ENCODE measurements at regions not wholly inside any gene's neighbourhood (a gene's known extent, or its start where the extent isn't known, plus 50 kb on each side); places are given as distances from the start of the nearest gene placed in this dataset.
"Not testable (repeated sequence)": the region's sequence is repeated elsewhere in the genome, so short reads cannot be mapped to it uniquely, and the experiment has no call there.

DNA sequence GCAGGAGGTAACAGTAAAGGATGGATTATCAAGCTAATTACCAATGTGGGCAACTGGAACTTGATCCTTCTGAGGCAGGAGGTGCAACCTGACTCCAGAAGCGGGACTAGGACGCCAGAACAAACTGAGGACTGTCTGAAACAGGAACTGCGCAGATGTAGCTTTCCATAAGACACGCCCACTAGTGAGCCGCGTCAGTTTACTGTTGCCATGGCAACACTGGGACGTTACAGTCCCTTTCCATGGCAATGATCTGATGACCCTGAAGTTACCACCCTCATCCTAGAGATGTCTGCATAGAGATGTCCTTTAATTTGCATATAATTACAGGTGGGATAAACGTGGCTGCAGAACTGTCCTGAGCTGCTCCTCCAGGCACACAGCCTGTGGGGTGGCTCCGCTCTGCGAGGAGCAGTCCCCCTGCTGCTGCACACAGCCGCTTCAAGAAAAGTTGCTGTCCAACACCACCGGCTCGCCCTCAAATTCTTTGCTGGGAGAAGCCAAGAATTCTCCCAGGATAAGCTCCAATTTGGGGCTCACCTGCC, 816.6 kb downstream of the UQCRFS1 start:
- DNase-seq, result no peak

DNA sequence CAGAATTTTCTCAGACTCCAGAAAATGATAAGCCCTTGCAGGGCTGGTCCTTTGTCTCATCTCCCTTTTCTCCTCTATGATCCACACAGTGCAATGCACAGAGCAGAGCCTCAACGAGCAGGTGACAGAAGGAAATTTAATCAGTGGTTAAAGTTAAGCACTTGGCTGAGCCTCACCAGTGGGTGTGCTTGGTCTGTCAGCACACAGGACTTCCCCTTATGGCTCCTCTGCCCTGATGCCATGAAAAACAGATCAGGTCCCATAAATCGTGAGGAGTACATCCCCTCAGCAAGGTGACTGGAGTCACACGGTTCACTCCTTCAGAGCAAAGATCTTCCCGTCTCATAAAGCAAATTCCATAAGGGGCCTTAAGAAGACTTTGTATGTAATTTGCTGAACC, 818.2 kb downstream of the UQCRFS1 start:
- no peak for DNase-seq

DNA sequence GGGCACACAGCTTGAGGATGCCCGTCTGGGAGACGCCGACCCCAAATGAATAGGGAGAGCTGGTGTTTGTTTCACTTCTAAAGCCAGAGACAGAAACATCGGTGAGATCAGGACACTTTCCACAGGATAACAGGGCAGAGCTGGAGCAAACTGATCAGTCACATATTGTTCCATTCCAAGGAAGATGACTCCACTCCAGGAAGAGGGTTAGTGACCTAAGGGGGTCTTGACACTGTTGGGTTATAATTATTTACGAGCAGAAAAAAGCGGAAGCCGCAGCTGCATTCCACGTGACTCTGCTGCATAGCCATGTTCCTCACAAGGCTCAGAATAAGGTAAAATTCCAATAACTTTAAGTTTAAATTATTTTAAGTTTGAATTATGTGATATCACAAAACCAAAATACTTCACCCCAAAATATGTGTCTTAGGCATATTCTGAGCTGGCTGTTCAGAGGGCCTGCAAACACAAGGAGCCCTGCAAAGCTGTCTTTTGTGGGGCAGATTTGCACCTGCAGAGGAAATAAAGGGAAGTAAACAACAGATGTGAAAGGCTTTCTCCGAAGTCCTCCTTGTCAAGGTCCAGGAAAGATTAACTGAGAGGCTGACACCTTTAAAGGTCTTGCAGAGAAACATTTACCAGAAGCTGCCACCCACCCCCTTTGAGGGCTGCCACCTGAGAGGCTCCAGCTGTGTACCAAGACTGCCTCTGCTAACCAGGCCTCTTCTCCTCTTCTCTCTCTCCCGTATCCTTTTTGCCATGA, 819.2 kb downstream of the UQCRFS1 start:
- DNase-seq, result no peak

DNA sequence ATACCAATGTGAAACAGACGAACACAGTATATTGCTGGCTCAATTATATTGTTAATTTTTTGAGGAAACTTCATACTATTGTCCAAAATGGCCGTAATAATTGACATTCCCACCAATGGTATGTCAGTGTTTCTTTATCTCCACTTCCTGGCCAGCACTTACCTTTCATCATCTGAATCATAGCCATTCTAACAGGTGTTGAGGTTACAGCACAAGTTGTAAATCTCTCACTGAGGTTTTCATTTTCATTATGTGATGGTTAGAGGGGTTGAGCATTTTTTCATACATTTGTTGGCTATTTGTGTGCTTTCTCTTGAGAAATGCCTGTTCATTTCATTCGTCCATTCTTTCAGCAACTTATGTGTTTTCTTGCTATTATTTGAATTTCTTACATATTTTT, 824.0 kb downstream of the UQCRFS1 start:
- no peak for DNase-seq

DNA sequence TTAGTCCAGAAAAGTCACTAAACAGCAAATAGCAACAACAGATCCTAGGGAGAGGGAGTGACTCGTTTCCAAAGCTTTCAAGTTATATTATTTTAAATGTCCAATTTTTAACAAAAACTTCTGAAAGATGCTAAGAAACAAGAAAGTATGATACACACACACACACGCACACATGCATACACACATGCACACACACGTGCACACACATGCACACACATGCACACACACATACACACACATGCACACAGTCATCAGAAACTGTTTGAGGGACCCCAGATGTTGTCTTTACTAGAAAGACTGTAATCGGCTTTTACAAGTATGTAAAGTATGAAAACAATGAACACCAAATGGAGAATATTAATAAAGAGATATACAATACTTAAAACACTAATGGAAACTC, 825.4 kb downstream of the UQCRFS1 start:
- DNase-seq, result no peak

DNA sequence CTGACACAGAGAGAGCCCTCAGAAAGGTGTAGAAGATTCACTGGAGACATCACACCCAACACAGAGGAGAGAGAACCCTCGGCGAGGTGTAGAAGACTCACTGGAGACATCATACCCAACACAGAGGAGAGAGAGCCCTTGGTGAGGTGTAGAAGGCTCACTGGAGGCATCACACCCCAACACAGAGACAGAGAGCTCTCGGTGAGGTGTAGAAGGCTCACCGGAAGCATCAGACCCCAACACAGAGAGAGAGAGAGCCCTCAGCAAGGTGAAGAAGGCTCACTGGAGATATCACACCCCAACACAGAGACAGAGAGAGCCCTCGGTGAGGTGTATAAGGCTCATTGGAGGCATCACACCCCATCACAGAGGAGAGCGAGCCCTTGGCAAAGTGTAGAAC, 826.5 kb downstream of the UQCRFS1 start:
- DNase-seq, result no peak

DNA sequence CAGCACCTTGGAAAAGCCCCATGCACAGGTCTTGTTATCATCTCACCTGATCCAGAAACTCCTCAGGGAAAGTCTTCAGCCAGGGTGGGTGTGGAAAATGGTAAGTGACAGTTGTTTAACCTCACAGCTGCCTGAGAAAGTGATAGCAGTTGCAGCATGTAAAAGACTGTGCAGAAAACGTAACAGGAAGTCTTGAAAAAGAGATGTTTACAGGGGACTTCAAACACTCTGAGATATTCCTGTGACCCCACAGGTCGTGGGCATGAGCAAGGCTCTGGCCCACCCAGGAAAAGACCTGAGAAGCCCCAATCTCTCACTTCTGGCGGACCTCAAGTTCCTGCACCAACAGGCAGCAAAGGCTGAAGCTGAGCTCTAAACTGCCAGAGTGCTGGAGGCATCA, 826.9 kb downstream of the UQCRFS1 start:
- DNase-seq, result no peak

DNA sequence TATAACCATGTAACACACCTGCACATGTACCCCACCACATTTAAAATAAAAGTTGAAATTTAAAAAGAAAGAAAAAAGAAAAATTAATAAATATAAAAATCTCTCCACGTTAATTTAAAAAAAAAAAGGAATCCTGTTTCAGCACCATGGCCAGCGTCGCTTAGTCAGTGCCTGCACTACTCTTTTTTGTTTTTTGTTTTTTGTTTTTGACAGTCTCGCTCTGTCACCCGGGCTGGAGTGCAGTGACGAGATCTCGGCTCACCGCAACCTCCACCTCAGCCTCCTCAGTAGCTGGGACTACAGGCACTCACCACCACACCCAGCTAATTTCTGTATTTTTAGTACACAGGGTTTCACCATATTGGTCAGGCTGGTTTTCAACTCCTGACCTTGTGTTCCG, 835.9 kb downstream of the UQCRFS1 start:
- DNase-seq, result no peak

DNA sequence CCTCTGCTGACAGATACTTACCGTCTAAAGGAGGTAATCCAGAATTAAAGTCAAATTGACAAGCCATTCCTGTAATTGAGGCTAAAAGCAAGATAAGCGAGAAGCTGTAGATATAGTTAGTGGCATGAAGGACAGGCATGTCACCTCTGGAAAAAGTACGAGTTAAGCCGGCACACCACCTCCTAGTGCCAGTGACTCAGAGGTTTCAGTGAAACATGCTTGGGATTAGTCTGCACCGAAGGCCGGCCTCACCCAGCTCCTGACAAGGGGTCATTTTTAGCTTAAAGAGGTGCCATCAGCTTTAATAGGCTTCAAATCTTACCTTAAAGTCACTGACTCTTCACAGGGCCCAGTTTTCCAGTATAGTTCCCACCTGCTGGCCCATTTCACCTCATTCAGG, 838.0 kb downstream of the UQCRFS1 start:
- no peak for DNase-seq

DNA sequence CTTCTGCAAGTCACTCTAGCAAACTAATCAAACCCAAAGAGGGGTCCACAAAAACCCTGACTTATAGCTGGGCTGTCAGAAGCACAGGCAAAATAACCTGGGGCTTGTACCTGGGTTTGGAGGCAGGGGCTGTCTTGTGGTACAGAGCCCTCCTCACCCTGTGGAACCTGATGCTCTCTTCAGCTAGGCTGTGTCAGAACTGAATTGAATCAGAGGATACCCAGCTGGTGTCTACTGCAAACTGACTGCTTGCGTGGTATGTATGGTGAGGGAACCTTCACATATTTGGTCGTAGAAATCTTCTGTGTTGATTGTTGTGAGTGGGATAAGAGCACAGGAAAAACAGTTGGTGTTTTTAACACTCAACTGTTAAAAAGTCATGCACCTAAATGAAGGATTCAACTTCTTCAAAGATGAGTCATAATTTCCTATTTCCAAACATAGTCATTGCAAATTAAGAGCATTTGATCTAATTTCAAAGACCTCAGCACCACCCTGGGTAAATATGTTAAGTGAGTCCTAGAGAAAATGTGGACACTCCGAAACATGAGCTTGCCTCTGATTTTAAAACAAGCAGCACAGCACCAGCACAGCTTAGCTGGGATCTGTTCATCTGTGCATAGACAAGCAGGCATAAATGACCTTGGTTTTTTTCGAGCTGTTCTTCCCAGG, 840.2 kb downstream of the UQCRFS1 start:
- DNase-seq, result no peak

DNA sequence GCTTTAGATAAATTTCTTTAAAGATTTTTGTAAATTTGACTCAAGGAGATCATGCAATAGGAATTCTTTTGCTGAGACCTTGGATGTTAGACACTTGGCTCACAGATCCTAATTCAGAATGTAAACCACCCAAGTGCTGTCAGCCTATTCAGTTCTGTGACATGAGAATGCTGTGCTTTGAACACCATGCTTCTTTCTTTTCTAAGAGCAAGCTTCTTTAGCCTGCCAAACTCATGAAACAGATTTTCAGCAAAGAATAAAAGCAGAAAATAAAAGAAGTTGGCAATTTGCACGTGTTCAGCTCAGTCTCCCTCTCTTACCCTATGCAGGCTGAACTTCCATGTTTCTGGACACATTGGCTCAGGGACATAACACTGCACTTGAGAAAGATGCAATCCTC, 845.8 kb downstream of the UQCRFS1 start:
- DNase-seq, result no peak

DNA sequence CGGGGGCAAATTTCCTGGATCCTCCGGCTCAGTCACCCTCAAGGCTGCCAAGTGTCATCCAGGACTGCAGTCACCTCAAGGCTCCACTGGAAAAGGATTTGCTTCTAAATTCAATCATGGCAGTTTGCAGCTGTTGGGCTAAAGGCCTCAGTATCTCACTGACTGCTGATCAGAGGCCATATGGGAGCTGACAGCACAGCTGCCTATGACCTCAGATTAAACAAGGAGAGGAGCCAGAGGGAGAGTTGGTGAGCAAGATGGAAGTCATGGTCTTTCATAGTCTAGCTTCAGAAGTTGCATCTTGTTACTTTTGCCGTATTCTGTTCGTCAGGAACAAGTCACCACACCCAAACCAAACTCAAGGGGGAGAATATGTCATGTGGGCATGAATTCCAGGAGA, 849.7 kb downstream of the UQCRFS1 start:
- no peak for DNase-seq

DNA sequence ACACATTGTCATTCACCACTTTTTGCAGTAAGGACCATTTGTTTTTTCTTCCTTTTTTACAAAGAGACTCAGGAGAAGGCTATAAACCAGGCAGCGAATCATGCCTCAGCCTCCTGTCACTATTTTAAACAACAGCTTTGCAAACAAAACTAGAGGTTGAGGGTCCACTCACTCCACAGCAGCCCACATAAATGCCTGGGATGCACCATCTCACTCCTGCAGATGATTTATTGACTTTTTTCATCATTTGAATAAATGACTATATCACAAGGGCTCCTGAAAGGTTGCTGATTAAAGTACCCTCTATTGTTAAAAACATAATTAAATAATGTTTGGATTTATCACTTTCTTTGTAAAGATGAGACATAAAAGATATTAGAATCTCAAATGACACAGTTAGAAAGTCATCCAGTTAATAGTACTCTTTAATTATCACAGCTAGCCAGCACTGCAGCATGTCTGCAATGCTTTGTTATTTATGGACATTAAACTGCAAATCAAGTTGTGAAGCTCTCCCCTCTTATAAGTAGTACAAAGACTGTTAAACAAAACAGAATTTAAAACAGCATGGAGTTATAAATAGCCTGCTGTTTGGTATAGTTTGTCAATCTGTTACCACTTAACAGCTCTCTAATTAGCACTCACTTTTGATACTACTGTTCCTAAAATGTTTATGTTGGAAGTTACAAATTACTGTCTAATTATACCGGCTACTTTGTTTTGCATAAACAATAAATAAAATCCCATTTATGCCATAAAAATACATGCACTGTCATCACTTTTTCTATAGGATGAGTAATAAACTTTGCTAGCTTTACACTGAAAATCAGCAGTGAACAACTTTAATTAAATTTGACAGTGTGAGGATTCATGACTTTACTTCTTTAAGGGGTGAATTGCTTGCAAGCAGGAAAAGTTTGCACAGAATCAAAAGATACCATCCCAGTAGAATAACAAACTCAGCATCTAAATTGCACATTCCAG, 853.2 kb downstream of the UQCRFS1 start:
- DNase-seq, result no peak

DNA sequence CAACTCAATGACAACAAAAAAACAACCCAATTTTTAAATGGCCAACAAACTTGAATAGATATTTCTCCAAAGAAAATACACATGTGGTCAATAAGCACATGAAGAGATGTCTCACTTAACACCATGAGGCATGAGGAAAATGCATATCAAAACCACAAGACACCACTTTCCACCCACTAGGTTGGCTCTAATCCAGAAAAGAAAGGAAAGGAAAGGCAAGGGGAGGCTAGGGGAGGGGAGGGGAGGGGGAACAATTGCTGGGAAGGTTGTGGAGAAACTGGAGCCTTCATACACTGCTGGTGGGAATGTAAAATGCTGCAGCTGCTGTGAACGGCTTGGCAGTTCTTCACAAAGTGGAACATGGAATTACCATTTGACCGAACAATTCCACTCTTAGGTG, 854.3 kb downstream of the UQCRFS1 start:
- DNase-seq, result peak; percentile 3

DNA sequence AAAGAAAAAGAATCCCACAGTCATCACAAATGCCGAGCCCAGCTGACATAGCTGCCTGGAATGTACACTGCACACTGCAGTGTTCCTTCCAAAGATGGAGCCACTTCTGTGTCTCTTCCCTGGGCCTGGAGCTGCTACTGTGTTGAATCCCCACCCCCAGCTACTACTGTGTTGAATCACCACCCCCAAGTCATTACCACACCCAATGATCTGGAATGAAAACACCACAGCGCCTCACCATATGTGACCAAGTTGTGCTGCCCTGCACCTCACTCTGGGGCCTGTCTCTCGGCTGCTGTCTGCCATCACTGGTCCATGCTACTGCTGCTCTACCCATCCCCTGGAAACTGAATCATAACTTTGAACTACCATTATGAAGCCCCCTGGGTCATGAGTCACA, 861.2 kb downstream of the UQCRFS1 start:
- peak; percentile 33 for DNase-seq

DNA sequence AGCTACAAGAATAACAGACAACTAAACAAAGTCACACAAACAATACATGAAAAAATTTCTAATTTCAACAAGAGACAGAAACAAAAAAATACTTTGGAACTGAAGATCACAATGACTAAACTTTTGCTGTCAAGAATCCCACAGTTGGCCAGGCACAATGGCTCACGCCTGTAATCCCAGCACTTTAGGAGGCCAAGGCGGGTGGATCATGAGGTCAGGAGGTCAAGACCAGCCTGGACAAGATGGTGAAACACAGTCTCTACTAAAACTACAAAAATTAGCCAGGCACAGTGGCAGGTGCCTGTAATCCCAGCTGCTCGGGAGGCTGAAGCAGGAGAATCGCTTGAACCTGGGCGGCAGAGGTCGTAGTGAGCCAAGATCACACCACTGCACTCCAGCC, 861.6 kb downstream of the UQCRFS1 start:
- not testable (repeated sequence) for DNase-seq

DNA sequence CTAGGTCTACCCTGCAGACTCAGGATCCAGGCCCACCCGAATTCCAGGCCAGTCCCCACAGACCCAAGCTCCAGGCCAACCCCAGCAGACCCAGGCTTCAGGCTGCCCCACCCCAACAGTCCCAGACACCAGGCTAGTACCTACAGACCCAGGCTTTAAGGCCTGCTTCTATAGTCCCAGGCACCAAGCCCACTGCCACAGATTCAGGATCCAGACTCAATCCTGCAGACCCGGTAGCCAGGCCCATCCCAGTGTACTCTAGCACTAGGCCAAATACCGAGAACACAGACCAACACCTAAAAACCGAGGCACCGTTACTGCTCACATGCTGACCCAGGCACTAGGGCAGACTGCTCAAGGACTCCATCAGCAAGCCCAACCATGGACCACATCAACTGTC, 862.3 kb downstream of the UQCRFS1 start:
- DNase-seq, result no peak

DNA sequence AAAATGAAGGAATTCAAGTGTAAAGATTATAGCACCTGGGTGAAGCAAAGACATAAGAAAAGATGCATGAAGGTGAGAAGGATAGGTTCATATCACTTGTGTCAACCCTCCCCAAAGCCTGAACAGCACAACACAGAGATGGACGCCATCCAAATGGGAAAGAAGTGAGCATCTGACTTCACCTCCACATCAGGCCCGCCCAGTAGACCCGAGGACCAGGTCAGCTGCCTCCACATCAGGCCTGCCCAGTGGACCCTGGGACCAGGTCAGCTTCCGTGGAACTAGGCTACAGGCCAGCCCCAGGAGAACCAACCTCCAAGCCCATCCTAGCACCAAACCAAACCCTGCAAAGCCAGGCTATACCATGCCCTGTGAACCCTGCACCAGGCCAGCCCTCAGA, 862.9 kb downstream of the UQCRFS1 start:
- no peak for DNase-seq

DNA sequence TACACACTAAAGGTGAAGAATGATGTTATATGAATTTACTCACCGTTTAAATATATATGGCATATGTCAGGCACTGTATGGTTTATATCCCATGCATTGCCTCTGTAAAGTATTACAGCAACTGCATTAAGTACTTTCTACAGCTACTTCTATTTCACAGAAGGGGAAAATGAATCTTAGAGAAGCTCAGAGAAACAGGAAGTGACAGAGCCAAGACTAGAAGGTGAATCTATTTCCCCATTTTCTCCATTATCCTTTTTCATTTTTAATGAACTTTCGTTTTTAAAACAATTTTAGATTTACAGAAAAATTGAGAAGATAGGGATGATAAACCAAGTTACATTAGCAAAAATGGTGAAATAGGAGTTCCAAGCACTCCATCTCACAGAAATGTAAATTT, 863.3 kb downstream of the UQCRFS1 start:
- DNase-seq, result no peak

DNA sequence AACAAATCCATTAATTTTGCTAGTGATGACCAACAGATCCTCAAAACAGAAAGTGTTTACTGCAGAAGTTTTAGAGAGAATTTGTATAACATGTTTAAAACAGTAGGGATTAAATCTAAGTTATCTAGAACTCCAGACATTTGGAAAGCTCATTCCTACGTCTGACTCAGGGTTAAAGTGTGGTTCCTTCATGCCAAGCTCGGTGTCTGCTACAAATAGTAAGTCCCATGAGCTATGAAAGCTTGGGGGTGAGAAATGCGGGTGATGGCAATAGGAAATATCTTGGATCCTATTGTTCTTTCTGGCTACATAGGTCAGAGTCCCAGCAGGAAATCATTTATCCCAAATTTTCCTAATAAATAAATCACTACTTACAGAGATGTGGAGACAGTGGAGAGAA, 867.1 kb downstream of the UQCRFS1 start:
- peak; percentile 10 for DNase-seq

DNA sequence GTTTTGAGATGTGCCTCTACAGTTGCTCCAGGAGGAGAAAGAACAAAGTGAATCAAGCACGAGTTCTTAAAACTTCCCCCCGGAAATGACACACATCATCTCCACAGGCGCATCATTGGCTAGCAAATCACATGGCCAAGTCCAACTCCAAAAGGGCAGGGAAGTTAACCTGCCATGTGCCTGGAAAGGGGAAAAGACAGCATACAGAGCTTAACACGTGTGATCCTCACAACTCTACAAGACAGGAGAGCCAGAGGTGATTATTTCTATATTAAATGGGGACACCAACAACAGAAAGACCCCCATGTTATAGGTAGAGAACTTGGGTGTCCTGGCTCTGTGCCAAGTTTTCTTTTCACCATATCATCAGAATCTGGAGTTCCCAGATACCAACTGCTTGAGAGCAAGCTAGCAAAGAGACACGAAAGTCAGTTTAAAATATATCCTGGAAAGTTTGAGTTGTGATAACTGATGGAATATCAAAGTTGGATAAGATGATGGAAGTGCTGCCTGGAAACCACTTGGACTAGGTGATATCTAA, 871.1 kb downstream of the UQCRFS1 start:
- DNase-seq, result no peak

DNA sequence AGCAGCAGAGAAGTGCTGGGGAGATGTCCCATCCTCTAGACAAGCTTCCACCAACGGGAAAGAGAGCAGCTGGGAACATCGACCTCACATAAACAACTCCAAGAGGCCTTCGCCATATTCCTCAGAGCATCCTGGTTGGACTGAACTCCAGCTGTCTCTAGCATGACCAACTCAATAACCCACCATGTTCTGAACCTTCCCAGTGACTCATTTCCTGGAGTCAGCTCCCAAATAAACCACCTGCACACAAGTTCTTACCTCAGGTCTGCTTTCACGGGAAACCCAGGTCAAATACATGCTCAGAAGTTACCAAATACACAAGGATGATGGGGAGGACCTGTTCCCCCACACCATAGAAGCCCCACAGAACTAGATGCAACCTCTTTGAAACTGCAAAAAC, 878.5 kb downstream of the UQCRFS1 start:
- DNase-seq, result no peak

DNA sequence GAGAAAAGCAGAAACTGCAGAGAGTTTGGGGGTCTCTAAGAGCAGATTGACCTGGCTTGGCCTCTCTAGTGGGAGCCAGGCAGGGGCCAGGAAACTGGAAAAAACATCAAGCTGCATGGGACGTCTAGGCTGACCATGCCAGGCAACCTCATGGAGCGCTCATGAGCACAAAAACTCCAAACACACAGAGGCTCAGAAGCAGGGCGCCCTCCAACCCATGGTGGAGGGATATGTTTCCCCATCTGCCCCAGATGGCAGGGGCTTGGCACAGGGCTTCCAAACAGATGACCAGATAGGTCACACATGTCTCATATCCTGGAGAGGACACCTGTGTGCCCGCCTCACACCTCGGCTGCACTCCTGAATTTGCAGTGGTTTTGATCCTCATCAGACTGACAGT, 879.0 kb downstream of the UQCRFS1 start:
- no peak for DNase-seq
